NCI-H82 treated with DMSO at 0.1 percent for 48 hours (cell line): ENCODE measurements at regions not wholly inside any gene's neighbourhood (a gene's known extent, or its start where the extent isn't known, plus 50 kb on each side); places are given as distances from the start of the nearest gene placed in this dataset.

Source experiments
- DNase-seq: peaks from one replicate; lab custom pipeline; 2025; ENCODE audit not compliant: unreplicated experiment; lab: John Stamatoyannopoulos, UW

DNA sequence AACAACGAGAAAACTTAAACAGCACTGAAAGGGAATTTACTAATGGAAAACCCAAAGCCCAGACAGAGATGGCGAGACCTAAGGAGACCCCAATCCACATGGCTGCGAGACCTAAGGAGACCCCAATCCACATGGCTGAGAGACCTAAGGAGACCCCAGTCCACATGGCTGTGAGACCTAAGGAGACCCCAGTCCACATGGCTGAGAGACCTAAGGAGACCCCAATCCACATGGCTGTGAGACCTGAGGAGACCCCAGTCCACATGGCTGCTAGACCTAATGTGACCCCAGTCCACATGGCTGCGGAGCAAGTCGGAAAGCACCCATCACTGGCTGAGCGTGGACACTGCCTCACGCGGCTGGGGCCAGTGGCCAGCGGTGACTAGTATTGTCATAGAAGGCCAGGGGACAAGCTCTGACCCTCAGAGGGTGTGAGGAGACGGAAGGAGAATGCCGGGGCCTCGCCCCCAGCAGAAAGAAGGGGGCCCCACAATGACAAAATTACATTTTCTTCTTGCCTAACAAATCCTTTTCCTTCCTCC is 241.8 kb downstream of the C16orf95 start:
- DNase-seq = no peak

GRCh38 chr16:87076331-87076949 is 240.8 kb downstream of the C16orf95 start:
- DNase-seq = no peak

DNA sequence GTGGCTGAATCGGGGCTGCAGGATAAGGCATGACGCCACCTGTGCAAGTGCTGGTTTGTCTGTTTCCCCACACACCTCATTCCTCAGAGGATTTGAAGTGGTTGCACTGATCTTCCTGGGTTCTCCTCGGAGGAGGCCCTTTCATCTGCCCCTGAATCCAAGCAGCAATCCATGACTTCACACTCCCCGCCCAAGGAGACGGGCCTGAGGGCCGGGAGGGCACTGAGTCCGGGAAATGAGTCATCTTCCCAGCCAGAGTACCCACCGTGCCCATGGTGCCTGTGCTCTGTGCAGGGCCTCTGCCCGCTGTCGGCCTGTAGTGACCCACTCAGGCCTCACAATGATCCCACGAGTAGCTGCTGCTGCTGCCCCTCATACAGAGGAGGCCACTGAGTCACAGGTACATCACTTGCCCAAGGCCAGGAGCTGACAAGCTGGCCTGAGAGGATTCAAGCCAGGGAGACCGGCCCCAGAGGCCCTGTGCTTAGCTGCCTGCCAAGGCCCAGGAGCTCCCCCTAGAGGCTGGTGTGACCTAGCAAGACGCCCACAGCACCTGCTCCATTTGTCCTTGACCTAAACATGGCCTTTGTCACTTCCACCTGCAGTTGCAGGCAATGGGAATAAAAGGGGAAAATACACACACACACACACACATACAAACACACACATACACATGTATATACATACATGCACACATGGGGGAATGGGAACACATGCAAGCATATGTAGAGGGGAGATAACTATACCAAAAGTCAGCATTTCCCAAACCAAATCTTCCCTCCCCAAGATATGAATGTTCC is 240.0 kb downstream of the C16orf95 start:
- no peak for DNase-seq

DNA sequence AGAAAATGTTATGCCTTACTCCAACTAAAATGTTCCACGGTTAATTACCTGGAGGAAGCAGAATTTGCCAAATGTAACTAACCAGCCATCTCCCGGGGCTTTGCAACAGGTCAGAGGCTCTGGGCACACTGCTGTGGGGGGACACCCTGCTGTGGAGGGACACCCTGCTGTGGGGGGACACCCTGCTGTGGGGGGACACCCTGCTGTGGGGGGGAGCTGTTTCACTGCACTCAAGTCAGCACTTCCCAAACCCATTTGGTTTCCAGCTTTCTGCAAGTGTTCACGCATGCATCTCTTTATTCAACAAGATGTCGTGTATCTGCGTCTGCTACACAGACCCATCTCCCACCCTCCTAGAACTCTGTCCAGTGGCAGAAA is 239.5 kb downstream of the C16orf95 start:
- no peak for DNase-seq

DNA sequence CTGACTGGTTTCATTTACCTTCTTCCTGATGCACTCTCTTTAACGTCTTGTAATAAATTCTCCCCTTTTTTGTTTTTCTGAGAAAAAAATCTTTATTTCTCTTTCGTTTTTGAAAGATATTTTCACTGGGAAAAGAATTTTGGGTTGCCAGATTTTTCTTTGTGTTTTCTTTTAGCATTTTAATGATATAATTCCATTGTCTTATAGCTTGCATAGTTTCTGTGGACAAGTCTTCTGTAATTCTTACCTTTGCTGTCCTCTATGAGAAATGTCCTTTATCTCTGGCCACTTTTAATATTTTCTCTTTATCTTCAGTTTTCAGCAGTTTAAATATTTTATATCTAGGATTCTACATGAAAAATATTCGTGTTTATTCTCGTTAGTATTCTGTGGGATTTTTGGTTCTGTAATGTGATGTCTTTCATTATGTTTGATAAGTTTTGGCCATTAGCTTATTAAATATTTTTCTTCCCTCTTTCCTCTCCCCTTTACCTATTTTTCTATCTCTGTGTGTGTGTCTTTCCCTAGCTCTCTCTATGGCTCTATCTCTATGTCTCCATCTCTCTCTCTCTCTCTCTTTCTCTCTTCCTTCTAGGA is 236.5 kb downstream of the C16orf95 start:
- DNase-seq = no peak

DNA sequence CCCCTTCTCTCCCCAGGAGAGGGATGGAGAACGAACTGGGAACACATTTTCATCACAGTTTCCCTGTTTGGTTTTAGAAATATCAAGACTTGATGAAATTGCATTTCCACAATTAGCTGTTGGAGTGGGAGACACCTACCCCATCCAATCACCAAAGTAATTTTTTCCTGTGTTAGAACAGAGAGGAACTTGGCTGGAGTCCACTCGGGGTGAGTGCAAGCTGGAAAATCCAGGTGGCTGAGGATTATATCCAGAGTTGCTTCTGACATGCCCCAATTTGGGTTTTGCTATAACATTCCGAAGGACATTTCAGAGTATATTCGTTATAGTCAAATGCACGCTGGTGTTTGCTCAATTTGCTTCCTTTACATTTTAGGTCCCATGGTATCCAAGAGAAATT is 231.8 kb downstream of the C16orf95 start:
- DNase-seq = no peak

DNA sequence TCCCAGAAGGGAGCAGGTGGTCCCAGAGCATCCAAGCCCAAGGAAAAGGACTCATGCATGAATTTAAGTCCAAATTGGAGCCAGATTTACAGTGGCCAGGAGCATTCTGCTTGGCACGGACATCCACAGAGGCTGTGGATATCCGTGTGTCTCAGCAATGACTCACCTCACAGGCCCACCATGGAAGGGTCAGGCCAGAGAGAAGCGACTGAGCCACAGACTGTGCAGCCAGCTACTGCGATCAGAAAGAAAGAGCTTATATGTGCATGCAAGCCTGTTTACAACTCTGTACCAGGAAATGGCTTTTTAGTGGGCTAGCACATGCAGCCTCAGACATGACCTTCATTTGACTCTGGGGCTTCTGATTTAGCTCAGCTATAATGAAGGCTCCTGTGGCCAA is 231.0 kb downstream of the C16orf95 start:
- DNase-seq = no peak

- no peak for DNase-seq
These were observed 230.6 kb downstream of the C16orf95 start for GRCh38 chr16:87086575-87086974.

- no peak for DNase-seq
These were observed 224.2 kb downstream of the C16orf95 start for GRCh38 chr16:87092958-87093357.

- no peak for DNase-seq
These were observed 223.2 kb downstream of the C16orf95 start for GRCh38 chr16:87093804-87094555.

GRCh38 chr16:87094556-87094865 is 222.7 kb downstream of the C16orf95 start:
- DNase-seq = no peak

DNA sequence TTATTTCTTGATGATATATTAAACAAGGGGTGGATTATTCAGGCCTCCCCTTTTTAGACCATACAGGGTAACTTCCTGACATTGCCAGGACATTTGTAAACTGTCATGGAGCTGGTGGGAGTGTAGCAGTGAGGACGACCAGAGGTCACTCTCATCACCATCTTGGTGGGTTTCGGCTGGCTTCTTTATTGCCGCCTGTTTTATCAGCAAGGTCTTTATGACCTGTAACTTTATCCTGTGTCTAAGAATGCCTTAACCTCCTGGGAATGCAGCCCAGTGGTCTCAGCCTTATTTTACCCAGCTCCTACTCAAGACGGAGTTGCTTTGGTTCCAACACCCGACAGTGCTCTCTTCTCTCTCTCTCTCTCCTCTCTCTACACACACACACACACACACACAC is 221.9 kb downstream of the C16orf95 start:
- no peak for DNase-seq

- no peak for DNase-seq
These were observed 220.4 kb downstream of the C16orf95 start for GRCh38 chr16:87096746-87097333.

GRCh38 chr16:87098361-87098760 is 218.8 kb downstream of the C16orf95 start:
- no peak for DNase-seq

GRCh38 chr16:87098976-87099720 is 218.0 kb downstream of the C16orf95 start:
- DNase-seq = no peak

DNA sequence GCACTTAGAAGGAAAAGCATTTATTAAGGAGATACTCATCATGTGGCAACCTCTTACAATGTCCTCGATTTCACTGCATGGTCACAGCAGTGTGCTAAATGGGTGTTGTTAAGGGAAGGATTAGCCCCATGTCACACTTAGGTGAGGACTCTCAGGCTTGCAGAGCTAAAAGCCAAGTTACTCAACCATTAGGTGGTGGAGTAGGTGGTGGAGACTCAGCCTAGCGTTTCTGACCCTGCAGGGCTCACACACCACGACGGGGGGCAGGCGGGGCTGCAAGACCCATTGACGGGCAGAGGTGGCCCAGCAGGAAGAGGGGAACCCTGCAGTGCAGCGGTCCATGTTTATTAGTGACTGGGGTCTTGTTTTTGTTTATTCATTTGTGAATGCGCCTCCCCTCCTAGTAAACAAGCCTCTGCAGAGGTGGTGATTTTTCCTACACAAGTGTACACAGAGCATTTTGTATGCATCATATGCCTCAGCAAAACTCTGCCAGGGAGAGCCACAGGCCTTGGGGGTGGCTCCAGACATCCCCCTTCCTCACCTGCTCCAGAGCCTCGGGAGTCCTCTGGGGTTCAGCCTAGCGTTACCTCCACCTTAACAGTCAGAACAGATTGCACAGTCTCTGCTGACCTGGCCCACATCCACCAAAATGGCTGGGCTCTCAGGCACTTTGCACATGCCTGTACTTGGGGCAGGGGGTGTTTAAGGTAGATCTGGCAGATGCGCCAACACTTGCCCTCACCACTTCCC is 216.7 kb downstream of the C16orf95 start:
- DNase-seq = no peak

- no peak for DNase-seq
These were observed 215.3 kb downstream of the C16orf95 start for GRCh38 chr16:87101903-87102302.

DNA sequence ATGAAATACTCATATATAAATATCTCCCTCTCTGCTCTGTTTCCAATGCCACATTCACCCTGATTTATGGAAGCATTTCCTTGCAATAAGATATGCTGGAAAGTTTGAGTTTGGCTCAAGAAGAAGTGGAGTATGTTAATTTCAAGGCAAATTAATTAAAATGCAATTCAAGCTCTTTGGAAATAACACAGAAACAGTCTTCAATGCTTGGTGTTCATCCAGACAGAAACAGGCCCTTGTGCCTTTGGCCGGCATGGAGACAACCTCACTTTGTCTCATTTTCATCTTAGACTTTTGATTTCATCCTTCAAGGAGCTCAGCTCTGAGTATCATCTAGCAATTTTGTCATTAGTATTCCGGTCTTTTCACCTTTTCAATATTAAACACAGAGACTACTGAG is 210.0 kb downstream of the C16orf95 start:
- no peak for DNase-seq

DNA sequence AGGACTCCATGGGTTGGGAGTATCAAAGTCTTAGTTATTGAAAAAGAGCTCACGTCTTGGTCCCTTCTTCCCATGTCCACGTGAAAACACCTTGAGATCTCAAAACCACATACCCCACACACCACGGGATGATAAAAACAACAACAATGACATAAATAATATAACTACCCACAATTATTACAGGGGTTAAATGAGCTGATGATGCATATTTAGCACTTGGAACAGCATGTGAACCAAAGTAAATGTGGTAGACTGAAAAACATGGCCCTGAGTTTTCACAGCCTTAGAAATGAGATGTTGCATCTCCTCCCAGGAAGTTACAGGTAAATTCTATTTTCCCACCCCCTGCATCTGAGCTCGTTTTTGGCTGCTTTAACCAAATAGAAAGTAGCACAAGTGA is 208.9 kb downstream of the C16orf95 start:
- no peak for DNase-seq

DNA sequence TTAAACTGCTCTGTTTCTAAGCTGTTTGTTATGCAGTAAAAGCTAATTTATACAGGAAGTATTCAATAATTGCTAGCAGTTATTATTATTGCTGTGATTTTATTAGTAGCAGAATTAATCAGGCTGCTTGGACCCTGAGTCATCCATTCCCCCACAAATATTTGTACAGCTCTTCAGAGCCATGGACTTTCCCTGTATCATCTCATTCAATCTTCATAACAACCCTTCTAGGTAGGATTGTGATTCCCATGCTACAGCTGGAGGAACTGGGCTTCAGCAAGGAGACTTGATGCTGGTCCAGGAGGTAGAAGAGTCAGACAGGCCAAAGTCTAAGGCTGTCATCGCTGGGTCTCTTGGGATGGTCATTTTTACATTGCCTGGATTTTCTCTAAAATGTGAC is 208.3 kb downstream of the C16orf95 start:
- no peak for DNase-seq
